ENCODE measurements at regions not wholly inside any gene's neighbourhood (a gene's known extent, or its start where the extent isn't known, plus 50 kb on each side); places are given as distances from the start of the nearest gene placed in this dataset.

- no peak for DNase-seq
Measured at GRCh38 chr7:68449099-68449498, 1149.2 kb upstream of the AUTS2 start.

- DNase-seq: no peak
Measured at GRCh38 chr7:68449816-68450215, 1148.5 kb upstream of the AUTS2 start.

GRCh38 chr7:68454931-68455330 is 1143.3 kb upstream of the AUTS2 start:
- no peak for DNase-seq

GRCh38 chr7:68456469-68456868 is 1141.8 kb upstream of the AUTS2 start:
- no peak for DNase-seq

- DNase-seq: no peak
Measured at GRCh38 chr7:68457481-68457880, 1140.8 kb upstream of the AUTS2 start.

GRCh38 chr7:68458010-68458908 is 1140.0 kb upstream of the AUTS2 start:
- DNase-seq: no peak

- DNase-seq: no peak
Measured at GRCh38 chr7:68461430-68461829, 1136.8 kb upstream of the AUTS2 start.

GRCh38 chr7:68470836-68471435 is 1127.3 kb upstream of the AUTS2 start:
- DNase-seq: no peak

- DNase-seq: no peak
Measured at GRCh38 chr7:68472688-68473087, 1125.6 kb upstream of the AUTS2 start.

GRCh38 chr7:68474661-68475216 is 1123.5 kb upstream of the AUTS2 start:
- DNase-seq: no peak

GRCh38 chr7:68476966-68477365 is 1121.3 kb upstream of the AUTS2 start:
- no peak for DNase-seq

GRCh38 chr7:68478326-68478725 is 1119.9 kb upstream of the AUTS2 start:
- no peak for DNase-seq

- DNase-seq: no peak
Measured at GRCh38 chr7:68482800-68483199, 1115.5 kb upstream of the AUTS2 start.

GRCh38 chr7:68484731-68485130 is 1113.5 kb upstream of the AUTS2 start:
- DNase-seq: no peak

GRCh38 chr7:68485253-68485917 is 1112.9 kb upstream of the AUTS2 start:
- no peak for DNase-seq

GRCh38 chr7:68488341-68489060 is 1109.8 kb upstream of the AUTS2 start:
- DNase-seq: no peak

- no peak for DNase-seq
Measured at GRCh38 chr7:68491523-68492358, 1106.5 kb upstream of the AUTS2 start.

- no peak for DNase-seq
Measured at GRCh38 chr7:68492359-68492690, 1106.0 kb upstream of the AUTS2 start.

- no peak for DNase-seq
Measured at GRCh38 chr7:68503400-68503799, 1094.9 kb upstream of the AUTS2 start.

GRCh38 chr7:68504716-68505115 is 1093.6 kb upstream of the AUTS2 start:
- DNase-seq: no peak

- DNase-seq: no peak
Measured at GRCh38 chr7:68505721-68506120, 1092.6 kb upstream of the AUTS2 start.

GRCh38 chr7:68507668-68508067 is 1090.6 kb upstream of the AUTS2 start:
- no peak for DNase-seq

Data from CD4-positive, alpha-beta T cell treated with Interferon alpha-2 for 1 hour (primary cell).